ENCODE measurements at regions not wholly inside any gene's neighbourhood (a gene's known extent, or its start where the extent isn't known, plus 50 kb on each side); places are given as distances from the start of the nearest gene placed in this dataset.

DNA sequence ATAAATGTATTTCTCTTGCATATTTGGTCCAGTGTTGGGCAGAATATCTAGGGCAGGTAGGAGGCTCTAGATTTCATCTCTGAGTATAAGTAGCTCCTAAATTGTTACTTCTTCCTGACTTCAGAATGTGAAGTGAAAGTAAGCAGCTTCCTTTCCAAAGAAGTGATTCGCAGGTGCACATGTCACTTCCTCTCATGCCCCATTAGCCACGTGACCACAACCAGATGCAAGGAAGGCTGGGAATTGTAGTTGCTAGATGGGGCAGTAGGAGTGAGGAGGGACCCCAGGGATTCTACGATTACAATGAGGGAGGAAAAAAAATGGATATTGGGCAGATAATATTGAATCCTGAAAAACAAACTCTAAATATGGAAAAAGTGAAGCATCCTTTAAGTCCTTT lies 113.2 kb upstream of the CYYR1 start:
- Histone ChIP-seq H3K4me1 (no peaks in the 10 kb centered on the region), H3K27me3 (no peaks in the 10 kb centered on the region), H3K9me3 (no peaks in the 10 kb centered on the region), H3K27ac (no peak overlapping the region), H3K4me3 (no peak overlapping the region), H3K9ac (ENCODE audit: low read depth in 2 of 2, low read length in 2 of 2) (no peak overlapping the region), H3K36me3 (no peaks in the 10 kb centered on the region)
- no peak for DNase-seq
- TF ChIP-seq, protein P1, sequence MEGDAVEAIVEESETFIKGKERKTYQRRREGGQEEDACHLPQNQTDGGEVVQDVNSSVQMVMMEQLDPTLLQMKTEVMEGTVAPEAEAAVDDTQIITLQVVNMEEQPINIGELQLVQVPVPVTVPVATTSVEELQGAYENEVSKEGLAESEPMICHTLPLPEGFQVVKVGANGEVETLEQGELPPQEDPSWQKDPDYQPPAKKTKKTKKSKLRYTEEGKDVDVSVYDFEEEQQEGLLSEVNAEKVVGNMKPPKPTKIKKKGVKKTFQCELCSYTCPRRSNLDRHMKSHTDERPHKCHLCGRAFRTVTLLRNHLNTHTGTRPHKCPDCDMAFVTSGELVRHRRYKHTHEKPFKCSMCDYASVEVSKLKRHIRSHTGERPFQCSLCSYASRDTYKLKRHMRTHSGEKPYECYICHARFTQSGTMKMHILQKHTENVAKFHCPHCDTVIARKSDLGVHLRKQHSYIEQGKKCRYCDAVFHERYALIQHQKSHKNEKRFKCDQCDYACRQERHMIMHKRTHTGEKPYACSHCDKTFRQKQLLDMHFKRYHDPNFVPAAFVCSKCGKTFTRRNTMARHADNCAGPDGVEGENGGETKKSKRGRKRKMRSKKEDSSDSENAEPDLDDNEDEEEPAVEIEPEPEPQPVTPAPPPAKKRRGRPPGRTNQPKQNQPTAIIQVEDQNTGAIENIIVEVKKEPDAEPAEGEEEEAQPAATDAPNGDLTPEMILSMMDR (IDR thresholded peaks at IDR 0.05) = no peak
- intact Hi-C loops (cut with DNase I) = no loop called here

DNA sequence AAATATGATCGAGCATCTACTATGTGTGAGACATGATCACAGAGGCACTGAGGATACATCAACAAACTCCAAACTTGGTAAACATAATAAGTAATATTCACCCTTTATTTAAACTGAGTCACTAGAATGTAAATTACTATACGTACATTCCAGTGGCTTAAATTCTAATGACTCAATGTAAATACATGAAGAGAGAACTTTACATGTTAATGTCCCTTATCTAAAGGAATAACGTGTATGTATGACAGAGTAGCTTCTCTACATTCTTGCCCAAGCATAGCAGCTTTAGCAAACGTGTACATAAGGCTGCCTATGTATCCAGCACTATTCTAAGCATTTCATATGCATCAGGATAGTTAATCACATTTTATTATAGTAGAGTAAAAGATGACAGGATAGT lies 111.8 kb upstream of the CYYR1 start:
- no peak overlapping the region for H3K27ac ChIP-seq
- no peak overlapping the region for H3K4me3 ChIP-seq
- no peaks in the 10 kb centered on the region for H3K36me3 ChIP-seq
- no peaks in the 10 kb centered on the region for H3K9me3 ChIP-seq
- no peaks in the 10 kb centered on the region for H3K27me3 ChIP-seq
- H3K4me1 ChIP-seq = no peaks in the 10 kb centered on the region
- TF ChIP-seq, protein P1 (IDR thresholded peaks at IDR 0.05) = no peak
- DNase-seq = no peak
- intact Hi-C loops (cut with DNase I) = no loop called here
- no peak overlapping the region for H3K9ac ChIP-seq (ENCODE audit: low read depth in 2 of 2, low read length in 2 of 2)

DNA sequence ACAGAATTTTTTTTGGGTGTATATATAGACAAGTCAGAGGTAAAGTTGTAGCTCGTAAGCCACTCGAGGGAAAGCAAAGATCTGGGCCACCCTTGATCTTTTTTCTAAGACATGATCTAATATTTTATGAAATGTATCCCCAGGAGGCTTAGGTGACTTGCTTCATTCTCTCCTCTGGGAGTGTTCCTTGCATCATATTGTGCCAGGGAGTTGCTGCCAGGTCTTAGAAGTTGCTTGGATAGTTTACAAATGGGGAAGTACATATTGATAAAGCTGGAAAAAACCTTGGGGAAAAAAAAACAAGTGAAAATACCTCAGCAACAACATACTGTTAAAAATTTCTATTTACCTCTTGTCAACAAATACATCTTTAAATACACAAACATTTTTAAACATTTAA lies 110.9 kb upstream of the CYYR1 start:
- no peak overlapping the region for H3K27ac ChIP-seq
- no peak overlapping the region for H3K4me3 ChIP-seq
- DNase-seq = no peak
- no peaks in the 10 kb centered on the region for H3K9me3 ChIP-seq
- H3K4me1 ChIP-seq = no peaks in the 10 kb centered on the region
- H3K36me3 ChIP-seq = no peaks in the 10 kb centered on the region
- H3K27me3 ChIP-seq = no peaks in the 10 kb centered on the region
- intact Hi-C loops (cut with DNase I) = no loop called here
- TF ChIP-seq, protein P1 (IDR thresholded peaks at IDR 0.05) = no peak
- no peak overlapping the region for H3K9ac ChIP-seq (ENCODE audit: low read depth in 2 of 2, low read length in 2 of 2)

DNA sequence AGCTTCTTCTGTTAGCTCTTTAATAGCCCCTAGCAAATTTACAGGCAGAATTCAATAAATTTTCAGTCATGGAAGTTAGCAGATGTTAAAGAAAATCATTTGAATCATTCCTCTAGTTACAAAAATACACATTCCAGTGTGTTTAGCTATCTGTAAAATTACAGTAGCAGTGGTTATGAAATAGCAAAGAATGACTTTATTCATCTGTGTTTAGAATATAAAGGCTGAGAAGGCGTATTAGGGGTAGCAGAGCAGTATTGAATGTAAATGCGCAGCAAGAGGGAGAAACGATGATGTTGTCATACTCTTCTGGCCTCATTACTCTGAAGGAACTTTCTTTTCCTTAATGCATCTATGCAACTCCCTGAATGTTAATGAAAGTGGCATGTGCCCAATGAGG lies 106.2 kb upstream of the CYYR1 start:
- intact Hi-C loops (cut with DNase I) = no loop called here
- Histone ChIP-seq H3K9me3 (no peaks in the 10 kb centered on the region), H3K27me3 (no peaks in the 10 kb centered on the region), H3K36me3 (no peaks in the 10 kb centered on the region), H3K27ac (no peak overlapping the region), H3K9ac (ENCODE audit: low read depth in 2 of 2, low read length in 2 of 2) (no peak overlapping the region), H3K4me3 (no peak overlapping the region), H3K4me1 (no peaks in the 10 kb centered on the region)
- DNase-seq = no peak
- TF ChIP-seq, protein P1 (IDR thresholded peaks at IDR 0.05) = no peak

DNA sequence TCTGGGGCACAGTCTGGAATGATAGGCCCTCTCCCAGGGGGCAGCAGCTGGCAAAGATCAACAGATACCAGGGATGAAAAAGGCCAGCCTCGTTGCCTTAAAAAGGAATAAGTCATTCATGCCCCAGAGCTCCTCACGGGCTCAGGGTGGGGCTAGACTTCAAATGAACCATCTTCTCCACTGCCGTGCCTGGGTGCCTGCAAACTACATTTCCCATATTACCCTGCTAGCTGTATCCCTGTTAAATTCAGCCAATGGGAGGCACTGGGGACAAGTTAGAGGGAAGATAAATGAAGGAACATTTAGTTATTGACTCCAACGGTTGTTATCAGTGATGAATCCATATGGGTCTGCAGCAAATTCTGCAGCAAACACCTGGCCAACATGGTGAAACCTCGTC lies 101.2 kb upstream of the CYYR1 start:
- Histone ChIP-seq H3K9ac (ENCODE audit: low read depth in 2 of 2, low read length in 2 of 2) (no peak overlapping the region), H3K27me3 (no peaks in the 10 kb centered on the region), H3K4me1 (no peaks in the 10 kb centered on the region), H3K36me3 (no peaks in the 10 kb centered on the region), H3K9me3 (no peaks in the 10 kb centered on the region), H3K4me3 (no peak overlapping the region), H3K27ac (no peak overlapping the region)
- TF ChIP-seq, protein P1 (IDR thresholded peaks at IDR 0.05) = no peak
- intact Hi-C loops (cut with DNase I) = no loop called here
- DNase-seq = no peak

Measured in colonic mucosa (tissue), 4 donors.